ENCODE measurements at regions not wholly inside any gene's neighbourhood (a gene's known extent, or its start where the extent isn't known, plus 50 kb on each side); places are given as distances from the start of the nearest gene placed in this dataset.

DNA sequence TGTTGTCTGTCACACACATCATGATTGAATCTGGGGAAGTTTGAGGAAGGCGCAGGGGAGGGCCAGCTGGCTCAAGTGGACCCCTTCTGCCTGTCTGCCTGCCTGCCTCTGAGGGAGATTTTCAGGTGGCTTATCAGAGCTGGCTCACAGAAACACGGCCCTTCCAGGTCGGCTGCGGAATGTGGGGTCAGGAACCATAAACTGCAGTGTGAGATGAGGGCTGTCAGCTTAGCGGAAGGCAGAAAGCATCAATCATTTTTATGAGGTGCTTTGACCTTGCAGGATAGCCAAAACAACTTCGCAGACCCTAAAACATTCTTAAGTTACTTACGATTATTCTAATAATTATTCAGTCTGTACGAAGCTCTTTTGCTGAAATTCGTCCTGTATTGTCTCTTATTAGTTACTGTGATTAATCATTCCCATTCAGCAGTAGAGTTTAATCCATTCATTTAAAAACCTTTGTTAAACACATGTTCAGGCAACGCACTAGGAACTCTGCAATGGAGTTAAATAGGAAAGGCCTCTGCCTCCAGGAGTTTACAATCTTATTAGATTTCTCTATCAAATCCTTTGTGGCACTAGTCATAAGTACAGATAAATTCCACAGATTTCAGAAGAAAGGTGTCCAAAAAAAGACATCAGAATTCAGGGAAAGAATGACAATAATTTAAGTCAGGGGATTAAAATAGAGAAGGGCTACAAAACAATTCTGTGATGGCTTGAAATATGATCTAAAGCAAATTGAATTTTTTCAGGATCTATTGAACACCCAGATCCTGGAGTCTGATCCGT lies 371.6 kb downstream of the HRH4 start:
- Histone ChIP-seq H3K27ac (ENCODE audit: low read depth, low read length) (no peak overlapping the region), H3K4me3 (ENCODE audit: low read depth, low read length) (no peak overlapping the region), H3K9me3 (ENCODE audit: control insufficient read depth, insufficient read depth, low read length) (no peaks in the 10 kb centered on the region), H3K27me3 (ENCODE audit: control insufficient read depth, insufficient read depth, low read length) (peaks cover 2% of the 10 kb centered on the region)
- ChIA-PET POLR2A (no interaction called here), CTCF (no interaction called here)
- DNase-seq (ENCODE audit: low read depth, low spot score) = no peak
- TF ChIP-seq, protein P1, sequence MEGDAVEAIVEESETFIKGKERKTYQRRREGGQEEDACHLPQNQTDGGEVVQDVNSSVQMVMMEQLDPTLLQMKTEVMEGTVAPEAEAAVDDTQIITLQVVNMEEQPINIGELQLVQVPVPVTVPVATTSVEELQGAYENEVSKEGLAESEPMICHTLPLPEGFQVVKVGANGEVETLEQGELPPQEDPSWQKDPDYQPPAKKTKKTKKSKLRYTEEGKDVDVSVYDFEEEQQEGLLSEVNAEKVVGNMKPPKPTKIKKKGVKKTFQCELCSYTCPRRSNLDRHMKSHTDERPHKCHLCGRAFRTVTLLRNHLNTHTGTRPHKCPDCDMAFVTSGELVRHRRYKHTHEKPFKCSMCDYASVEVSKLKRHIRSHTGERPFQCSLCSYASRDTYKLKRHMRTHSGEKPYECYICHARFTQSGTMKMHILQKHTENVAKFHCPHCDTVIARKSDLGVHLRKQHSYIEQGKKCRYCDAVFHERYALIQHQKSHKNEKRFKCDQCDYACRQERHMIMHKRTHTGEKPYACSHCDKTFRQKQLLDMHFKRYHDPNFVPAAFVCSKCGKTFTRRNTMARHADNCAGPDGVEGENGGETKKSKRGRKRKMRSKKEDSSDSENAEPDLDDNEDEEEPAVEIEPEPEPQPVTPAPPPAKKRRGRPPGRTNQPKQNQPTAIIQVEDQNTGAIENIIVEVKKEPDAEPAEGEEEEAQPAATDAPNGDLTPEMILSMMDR (IDR thresholded peaks at IDR 0.05; ENCODE audit: low read depth, low read length) = no peak

DNA sequence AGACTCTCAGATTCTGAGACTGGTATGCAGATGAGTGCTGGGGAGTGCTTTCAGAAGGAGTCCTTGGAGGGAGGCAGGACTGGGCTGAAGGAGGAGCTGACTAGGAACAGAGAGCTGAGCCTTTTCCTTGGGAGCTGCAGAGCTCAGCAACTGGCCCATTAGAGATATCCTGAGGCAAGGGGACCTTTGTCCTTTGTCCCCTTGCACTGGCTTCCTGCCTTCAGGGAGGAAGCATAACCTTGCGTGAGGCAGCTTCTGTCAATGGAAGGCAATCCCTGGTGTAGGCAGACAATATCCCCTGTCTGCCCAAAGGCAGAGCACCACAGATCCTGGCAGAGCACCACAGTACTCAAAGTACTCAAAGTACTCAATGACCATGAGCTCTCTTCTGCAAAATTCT lies 375.3 kb downstream of the HRH4 start:
- no peak for DNase-seq (ENCODE audit: low read depth, low spot score)
- no peaks in the 10 kb centered on the region for H3K9me3 ChIP-seq (ENCODE audit: control insufficient read depth, insufficient read depth, low read length)
- TF ChIP-seq, protein P1 (IDR thresholded peaks at IDR 0.05; ENCODE audit: low read depth, low read length) = no peak
- no peak overlapping the region for H3K4me3 ChIP-seq (ENCODE audit: low read depth, low read length)
- H3K27ac ChIP-seq (ENCODE audit: low read depth, low read length) = no peak overlapping the region
- POLR2A ChIA-PET = no interaction called here
- CTCF ChIA-PET = no interaction called here
- no peaks in the 10 kb centered on the region for H3K27me3 ChIP-seq (ENCODE audit: control insufficient read depth, insufficient read depth, low read length)

DNA sequence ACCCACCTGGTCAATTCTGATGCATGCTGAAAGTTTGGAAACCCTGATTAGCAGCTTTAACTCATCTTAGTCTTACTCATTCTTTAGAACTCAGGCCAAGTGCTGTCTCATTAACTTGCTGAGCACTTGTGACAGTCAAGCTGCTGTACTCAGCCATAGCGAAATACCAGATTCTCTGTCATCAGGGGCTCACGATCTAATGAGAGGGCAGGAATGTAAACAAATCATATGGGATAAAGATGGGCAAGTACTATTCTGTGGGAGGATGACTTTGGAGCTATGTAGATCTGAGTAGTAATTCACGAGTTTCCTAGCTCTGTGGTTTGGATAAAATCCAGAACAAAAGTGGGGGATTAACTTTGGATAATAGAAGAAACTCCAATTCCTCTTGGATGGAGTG lies 376.6 kb downstream of the HRH4 start:
- no peaks in the 10 kb centered on the region for H3K27me3 ChIP-seq (ENCODE audit: control insufficient read depth, insufficient read depth, low read length)
- H3K9me3 ChIP-seq (ENCODE audit: control insufficient read depth, insufficient read depth, low read length) = no peaks in the 10 kb centered on the region
- ChIA-PET CTCF (interaction anchor here (0.5 kb wide), 1 partner anchor 38 kb away, joined by 3 read pairs; no protein-coding TSS in a partner anchor), POLR2A (interaction anchor here (0.9 kb wide), 1 partner anchor 627 kb away, joined by 3 read pairs; no protein-coding TSS in a partner anchor)
- no peak overlapping the region for H3K4me3 ChIP-seq (ENCODE audit: low read depth, low read length)
- H3K27ac ChIP-seq (ENCODE audit: low read depth, low read length) = no peak overlapping the region
- TF ChIP-seq, protein P1 (IDR thresholded peaks at IDR 0.05; ENCODE audit: low read depth, low read length) = no peak
- DNase-seq (ENCODE audit: low read depth, low spot score) = peak; percentile 34

DNA sequence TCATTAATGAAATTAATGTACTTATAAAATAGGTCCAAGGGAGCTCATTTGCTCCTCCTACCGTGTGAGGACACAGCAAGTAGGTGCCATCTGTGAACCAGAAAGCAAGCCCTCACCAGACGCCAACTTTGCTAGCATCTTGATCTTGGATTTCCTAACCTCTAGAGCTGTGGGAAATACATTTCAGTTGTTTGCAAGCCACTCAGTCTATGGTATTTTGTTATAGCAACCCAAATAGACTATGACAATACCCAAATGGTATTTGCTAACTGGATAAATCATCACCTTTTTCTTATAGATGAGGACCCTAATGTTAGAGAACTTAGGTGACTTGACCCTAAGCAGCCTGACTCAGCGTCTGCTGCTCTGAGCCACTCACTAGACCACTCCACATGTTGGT lies 379.6 kb downstream of the HRH4 start:
- H3K27me3 ChIP-seq (ENCODE audit: control insufficient read depth, insufficient read depth, low read length) = no peaks in the 10 kb centered on the region
- POLR2A ChIA-PET = no interaction called here
- H3K27ac ChIP-seq (ENCODE audit: low read depth, low read length) = no peak overlapping the region
- H3K9me3 ChIP-seq (ENCODE audit: control insufficient read depth, insufficient read depth, low read length) = no peaks in the 10 kb centered on the region
- CTCF ChIA-PET = no interaction called here
- H3K4me3 ChIP-seq (ENCODE audit: low read depth, low read length) = no peak overlapping the region
- DNase-seq (ENCODE audit: low read depth, low spot score) = no peak
- TF ChIP-seq, protein P1 (IDR thresholded peaks at IDR 0.05; ENCODE audit: low read depth, low read length) = no peak

DNA sequence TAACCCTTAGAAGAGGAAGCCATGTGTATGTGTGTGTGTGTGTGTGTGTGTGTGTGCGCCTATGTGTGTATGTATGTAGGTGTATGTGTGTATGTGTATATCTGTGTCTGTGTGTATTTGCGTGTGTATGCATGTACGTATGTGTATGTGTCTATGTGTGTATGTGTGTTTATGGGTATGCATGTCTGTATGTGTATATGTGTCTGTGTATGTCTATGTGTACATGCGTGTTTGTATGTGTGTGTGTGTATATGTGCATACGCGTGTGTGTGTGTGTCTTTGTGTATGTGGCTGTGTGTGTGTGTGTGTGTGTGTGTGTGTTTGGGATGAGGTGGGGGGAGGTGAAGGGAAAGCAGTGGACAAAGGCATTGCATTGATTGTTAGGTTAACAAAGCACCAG lies 380.2 kb downstream of the HRH4 start:
- ChIA-PET CTCF (no interaction called here), POLR2A (no interaction called here)
- no peak for DNase-seq (ENCODE audit: low read depth, low spot score)
- Histone ChIP-seq H3K27ac (ENCODE audit: low read depth, low read length) (no peak overlapping the region), H3K4me3 (ENCODE audit: low read depth, low read length) (no peak overlapping the region), H3K27me3 (ENCODE audit: control insufficient read depth, insufficient read depth, low read length) (no peaks in the 10 kb centered on the region), H3K9me3 (ENCODE audit: control insufficient read depth, insufficient read depth, low read length) (no peaks in the 10 kb centered on the region)
- TF ChIP-seq, protein P1 (IDR thresholded peaks at IDR 0.05; ENCODE audit: low read depth, low read length) = no peak
